Fibroblast of the aortic adventitia (primary cell): ENCODE measurements at regions not wholly inside any gene's neighbourhood (a gene's known extent, or its start where the extent isn't known, plus 50 kb on each side); places are given as distances from the start of the nearest gene placed in this dataset.

Experiments
- DNase-seq: peaks from one replicate; pipeline ENCODE4 v3.0.0-alpha.2; 2010; ENCODE audit warnings: low read depth
- H3K4me3 ChIP-seq: 2 replicates; pipeline ENCODE4 v1.5.1; 2011; ENCODE audit warnings: low read depth, mild to moderate bottlenecking, control low read depth, low read length, moderate library complexity
- CTCF ChIP-seq: IDR thresholded peaks from 2 replicates; pipeline ENCODE4 v1.5.1; 2011; ENCODE audit warnings: mild to moderate bottlenecking, low read length, control low read depth, inconsistent platforms; ENCODE audit not compliant: insufficient read depth

- H3K4me3 ChIP-seq = no peak overlapping the region
- DNase-seq = no peak
- TF ChIP-seq CTCF = no peak
Observed at GRCh38 chr6:148211777-148212324, 130.8 kb upstream of the SASH1 start.

GRCh38 chr6:148212366-148212765 is 130.3 kb upstream of the SASH1 start:
- TF ChIP-seq CTCF = no peak
- no peak for DNase-seq
- no peak overlapping the region for H3K4me3 ChIP-seq

GRCh38 chr6:148213366-148213765 is 129.3 kb upstream of the SASH1 start:
- DNase-seq = no peak
- no peak overlapping the region for H3K4me3 ChIP-seq
- no peak for TF ChIP-seq CTCF

GRCh38 chr6:148214667-148215066 is 128.0 kb upstream of the SASH1 start:
- TF ChIP-seq CTCF = no peak
- no peak overlapping the region for H3K4me3 ChIP-seq
- DNase-seq = no peak

GRCh38 chr6:148217051-148217450 is 125.6 kb upstream of the SASH1 start:
- H3K4me3 ChIP-seq = no peak overlapping the region
- no peak for TF ChIP-seq CTCF

GRCh38 chr6:148217921-148218320 is 124.7 kb upstream of the SASH1 start:
- TF ChIP-seq CTCF = no peak
- no peak for DNase-seq
- H3K4me3 ChIP-seq = no peak overlapping the region

More at GRCh38 chr6:148217051-148217450, 125.6 kb upstream of the SASH1 start:
- no peak for DNase-seq
